ENCODE measurements at regions not wholly inside any gene's neighbourhood (a gene's known extent, or its start where the extent isn't known, plus 50 kb on each side); places are given as distances from the start of the nearest gene placed in this dataset.

GRCh38 chr3:87136066-87136596 is 91.0 kb upstream of the CHMP2B start:
- Mint-ChIP-seq H3K4me1 (no peaks in the 10 kb centered on the region), H3K36me3 (peaks cover 14% of the 10 kb centered on the region), H3K9me3 (peaks cover 16% of the 10 kb centered on the region), H3K27ac (no peak overlapping the region), H3K27me3 (ENCODE audit: low read depth) (no peaks in the 10 kb centered on the region), H3K4me3 (no peak overlapping the region)
- ATAC-seq (no peak), DNase-seq (ENCODE audit: low spot score) (no peak)
- CTCF ChIA-PET: no interaction called here
- no peak for TF ChIP-seq ERG (CRISPR knock-in tag; IDR thresholded peaks at IDR 0.05)
- no peak for TF ChIP-seq OVOL2 (CRISPR knock-in tag; IDR thresholded peaks at IDR 0.05; ENCODE audit: borderline replicate concordance)
- TF ChIP-seq ATF1 (CRISPR knock-in tag; IDR thresholded peaks at IDR 0.05): no peak
- TF ChIP-seq CTCF (IDR thresholded peaks at IDR 0.05): no peak
- TF ChIP-seq SP1 (CRISPR knock-in tag; conservative IDR thresholded peaks at IDR 0.05): no peak
- no peak for TF ChIP-seq ZNF425 (CRISPR knock-in tag; conservative IDR thresholded peaks at IDR 0.05)
- no peak for TF ChIP-seq SOX15 (CRISPR knock-in tag; IDR thresholded peaks at IDR 0.05)
- TF ChIP-seq STAT6 (CRISPR knock-in tag; conservative IDR thresholded peaks at IDR 0.05; ENCODE audit: low read depth): no peak
- no peak for TF ChIP-seq E2F4 (CRISPR knock-in tag; IDR thresholded peaks at IDR 0.05; ENCODE audit: borderline replicate concordance, low read depth)
- TF ChIP-seq ZNF671 (CRISPR knock-in tag; IDR thresholded peaks at IDR 0.05): no peak
- no peak for TF ChIP-seq CDX4 (CRISPR knock-in tag; IDR thresholded peaks at IDR 0.05; ENCODE audit: borderline replicate concordance)
- no peak for TF ChIP-seq ZBTB21 (CRISPR knock-in tag; IDR thresholded peaks at IDR 0.05; ENCODE audit: borderline replicate concordance)
- no peak for TF ChIP-seq ZNF317 (CRISPR knock-in tag; IDR thresholded peaks at IDR 0.05; ENCODE audit: borderline replicate concordance, low read depth)
- no peak for TF ChIP-seq USF2 (CRISPR knock-in tag; IDR thresholded peaks at IDR 0.05)
- TF ChIP-seq MLX (CRISPR knock-in tag; IDR thresholded peaks at IDR 0.05): no peak
- no peak for TF ChIP-seq MAX (CRISPR knock-in tag; IDR thresholded peaks at IDR 0.05)
- POLR2A ChIA-PET: no interaction called here
